Neural cell (in vitro differentiated cells): ENCODE measurements at regions not wholly inside any gene's neighbourhood (a gene's known extent, or its start where the extent isn't known, plus 50 kb on each side); places are given as distances from the start of the nearest gene placed in this dataset.

Source experiments
- EZH2 ChIP-seq: fragments of 200-600, 300-800 bp; shearing (Covaris generic), sonication (generic); IDR thresholded peaks from 2 replicates; pipeline ENCODE4 v1.6.1; 2014; ENCODE audit warnings: antibody characterized with exemption, low read length, borderline replicate concordance, mild to moderate bottlenecking; ENCODE audit not compliant: insufficient read depth, poor library complexity, severe bottlenecking
- POLR2AphosphoS5 ChIP-seq: IDR thresholded peaks from 2 replicates; pipeline ENCODE4 v1.6.1; 2012
- TAF1 ChIP-seq: IDR thresholded peaks from 2 replicates; pipeline ENCODE4 v1.6.1; 2012; ENCODE audit warnings: low read depth
- TF ChIP-seq, protein P1 (sequence below): fragments of 450-650 bp; IDR thresholded peaks from 2 replicates; pipeline ENCODE4 v1.5.1; 2014; ENCODE audit warnings: antibody characterized with exemption, mild to moderate bottlenecking, moderate library complexity; ENCODE audit not compliant: poor library complexity, severe bottlenecking
- TF ChIP-seq, protein P2 (sequence below): IDR thresholded peaks from 2 replicates; pipeline ENCODE4 v1.6.1; 2012; ENCODE audit warnings: borderline replicate concordance

DNA sequence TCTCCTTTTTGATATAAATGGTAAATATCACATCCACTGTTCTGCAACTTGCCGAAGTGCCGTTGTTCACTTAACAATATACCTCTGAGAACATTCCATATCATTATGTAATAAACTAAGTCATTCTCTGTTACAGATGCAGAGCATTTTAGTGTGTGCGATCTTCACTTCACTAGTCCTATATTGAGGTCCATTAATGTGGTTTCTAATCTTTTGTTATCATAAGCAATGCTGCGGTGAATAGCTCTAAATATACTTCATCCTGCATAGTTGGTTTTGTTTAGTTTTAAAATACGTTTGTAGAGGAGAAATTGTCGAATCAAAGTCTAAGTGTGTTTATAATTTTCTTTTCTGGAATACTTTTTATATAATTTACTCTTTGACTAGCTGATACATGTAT is 280.3 kb upstream of the TRIB2 start:
- TF ChIP-seq, protein P1, sequence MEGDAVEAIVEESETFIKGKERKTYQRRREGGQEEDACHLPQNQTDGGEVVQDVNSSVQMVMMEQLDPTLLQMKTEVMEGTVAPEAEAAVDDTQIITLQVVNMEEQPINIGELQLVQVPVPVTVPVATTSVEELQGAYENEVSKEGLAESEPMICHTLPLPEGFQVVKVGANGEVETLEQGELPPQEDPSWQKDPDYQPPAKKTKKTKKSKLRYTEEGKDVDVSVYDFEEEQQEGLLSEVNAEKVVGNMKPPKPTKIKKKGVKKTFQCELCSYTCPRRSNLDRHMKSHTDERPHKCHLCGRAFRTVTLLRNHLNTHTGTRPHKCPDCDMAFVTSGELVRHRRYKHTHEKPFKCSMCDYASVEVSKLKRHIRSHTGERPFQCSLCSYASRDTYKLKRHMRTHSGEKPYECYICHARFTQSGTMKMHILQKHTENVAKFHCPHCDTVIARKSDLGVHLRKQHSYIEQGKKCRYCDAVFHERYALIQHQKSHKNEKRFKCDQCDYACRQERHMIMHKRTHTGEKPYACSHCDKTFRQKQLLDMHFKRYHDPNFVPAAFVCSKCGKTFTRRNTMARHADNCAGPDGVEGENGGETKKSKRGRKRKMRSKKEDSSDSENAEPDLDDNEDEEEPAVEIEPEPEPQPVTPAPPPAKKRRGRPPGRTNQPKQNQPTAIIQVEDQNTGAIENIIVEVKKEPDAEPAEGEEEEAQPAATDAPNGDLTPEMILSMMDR, result no peak
- TF ChIP-seq, protein P2, sequence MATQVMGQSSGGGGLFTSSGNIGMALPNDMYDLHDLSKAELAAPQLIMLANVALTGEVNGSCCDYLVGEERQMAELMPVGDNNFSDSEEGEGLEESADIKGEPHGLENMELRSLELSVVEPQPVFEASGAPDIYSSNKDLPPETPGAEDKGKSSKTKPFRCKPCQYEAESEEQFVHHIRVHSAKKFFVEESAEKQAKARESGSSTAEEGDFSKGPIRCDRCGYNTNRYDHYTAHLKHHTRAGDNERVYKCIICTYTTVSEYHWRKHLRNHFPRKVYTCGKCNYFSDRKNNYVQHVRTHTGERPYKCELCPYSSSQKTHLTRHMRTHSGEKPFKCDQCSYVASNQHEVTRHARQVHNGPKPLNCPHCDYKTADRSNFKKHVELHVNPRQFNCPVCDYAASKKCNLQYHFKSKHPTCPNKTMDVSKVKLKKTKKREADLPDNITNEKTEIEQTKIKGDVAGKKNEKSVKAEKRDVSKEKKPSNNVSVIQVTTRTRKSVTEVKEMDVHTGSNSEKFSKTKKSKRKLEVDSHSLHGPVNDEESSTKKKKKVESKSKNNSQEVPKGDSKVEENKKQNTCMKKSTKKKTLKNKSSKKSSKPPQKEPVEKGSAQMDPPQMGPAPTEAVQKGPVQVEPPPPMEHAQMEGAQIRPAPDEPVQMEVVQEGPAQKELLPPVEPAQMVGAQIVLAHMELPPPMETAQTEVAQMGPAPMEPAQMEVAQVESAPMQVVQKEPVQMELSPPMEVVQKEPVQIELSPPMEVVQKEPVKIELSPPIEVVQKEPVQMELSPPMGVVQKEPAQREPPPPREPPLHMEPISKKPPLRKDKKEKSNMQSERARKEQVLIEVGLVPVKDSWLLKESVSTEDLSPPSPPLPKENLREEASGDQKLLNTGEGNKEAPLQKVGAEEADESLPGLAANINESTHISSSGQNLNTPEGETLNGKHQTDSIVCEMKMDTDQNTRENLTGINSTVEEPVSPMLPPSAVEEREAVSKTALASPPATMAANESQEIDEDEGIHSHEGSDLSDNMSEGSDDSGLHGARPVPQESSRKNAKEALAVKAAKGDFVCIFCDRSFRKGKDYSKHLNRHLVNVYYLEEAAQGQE, result no peak
- no peak for TF ChIP-seq EZH2
- TF ChIP-seq POLR2AphosphoS5, result no peak
- TF ChIP-seq TAF1, result no peak
